ENCODE measurements at regions not wholly inside any gene's neighbourhood (a gene's known extent, or its start where the extent isn't known, plus 50 kb on each side); places are given as distances from the start of the nearest gene placed in this dataset.

DNA sequence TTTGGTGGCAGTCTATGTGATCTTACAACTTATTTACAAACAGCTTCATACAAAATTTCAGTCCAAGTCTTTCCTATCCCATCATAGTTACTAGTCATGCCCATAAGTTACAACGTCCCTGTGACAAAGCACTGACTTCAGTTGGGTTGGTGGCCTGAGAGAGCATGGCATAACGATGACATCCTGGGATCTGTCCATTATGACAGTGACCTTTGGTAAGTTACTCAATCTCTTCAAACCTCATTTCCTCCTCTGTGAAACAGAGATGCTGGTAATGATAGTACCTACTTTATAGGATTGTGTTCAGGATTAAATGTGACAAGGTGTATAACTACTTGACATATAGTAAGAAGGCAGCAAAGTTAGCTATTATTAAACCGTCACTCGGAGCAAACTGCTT, 55.4 kb upstream of the ATP5MC3 start:
- Mint-ChIP-seq H3K4me1 (peaks cover 7% of the 10 kb centered on the region), H3K27me3 (ENCODE audit: low read depth) (peaks cover 7% of the 10 kb centered on the region), H3K36me3 (ENCODE audit: low read depth) (peaks cover 6% of the 10 kb centered on the region), H3K27ac (no peak overlapping the region), H3K4me3 (no peak overlapping the region), H3K9me3 (peaks cover 35% of the 10 kb centered on the region)
- TF ChIP-seq, protein P1, sequence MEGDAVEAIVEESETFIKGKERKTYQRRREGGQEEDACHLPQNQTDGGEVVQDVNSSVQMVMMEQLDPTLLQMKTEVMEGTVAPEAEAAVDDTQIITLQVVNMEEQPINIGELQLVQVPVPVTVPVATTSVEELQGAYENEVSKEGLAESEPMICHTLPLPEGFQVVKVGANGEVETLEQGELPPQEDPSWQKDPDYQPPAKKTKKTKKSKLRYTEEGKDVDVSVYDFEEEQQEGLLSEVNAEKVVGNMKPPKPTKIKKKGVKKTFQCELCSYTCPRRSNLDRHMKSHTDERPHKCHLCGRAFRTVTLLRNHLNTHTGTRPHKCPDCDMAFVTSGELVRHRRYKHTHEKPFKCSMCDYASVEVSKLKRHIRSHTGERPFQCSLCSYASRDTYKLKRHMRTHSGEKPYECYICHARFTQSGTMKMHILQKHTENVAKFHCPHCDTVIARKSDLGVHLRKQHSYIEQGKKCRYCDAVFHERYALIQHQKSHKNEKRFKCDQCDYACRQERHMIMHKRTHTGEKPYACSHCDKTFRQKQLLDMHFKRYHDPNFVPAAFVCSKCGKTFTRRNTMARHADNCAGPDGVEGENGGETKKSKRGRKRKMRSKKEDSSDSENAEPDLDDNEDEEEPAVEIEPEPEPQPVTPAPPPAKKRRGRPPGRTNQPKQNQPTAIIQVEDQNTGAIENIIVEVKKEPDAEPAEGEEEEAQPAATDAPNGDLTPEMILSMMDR (IDR thresholded peaks at IDR 0.05; ENCODE audit: unreplicated experiment in 3 of 3), result no peak

DNA sequence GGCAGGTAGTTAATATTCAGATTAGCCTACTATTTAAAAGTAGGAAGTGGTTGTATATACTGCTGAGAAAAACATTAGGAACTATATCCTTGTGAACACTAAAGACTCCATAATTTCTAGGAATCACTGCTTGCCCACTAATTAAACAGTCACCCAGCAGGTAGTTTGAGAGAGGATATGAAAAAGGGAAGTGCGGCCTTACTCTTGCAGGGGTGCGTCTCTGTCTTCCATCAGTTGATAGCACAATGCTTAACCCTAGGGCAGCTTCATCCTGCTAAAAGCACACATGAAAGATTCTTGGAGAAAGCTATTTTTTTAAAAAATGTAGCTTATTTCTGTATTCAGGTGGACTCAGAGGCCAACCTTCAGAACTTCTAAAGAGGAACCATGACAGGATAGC, 53.1 kb upstream of the ATP5MC3 start:
- H3K36me3 Mint-ChIP-seq (ENCODE audit: low read depth), result peaks cover 2% of the 10 kb centered on the region
- TF ChIP-seq, protein P1 (IDR thresholded peaks at IDR 0.05; ENCODE audit: unreplicated experiment in 3 of 3), result no peak
- H3K27me3 Mint-ChIP-seq (ENCODE audit: low read depth), result peaks cover 4% of the 10 kb centered on the region
- no peak overlapping the region for H3K27ac Mint-ChIP-seq
- H3K9me3 Mint-ChIP-seq, result peaks cover 22% of the 10 kb centered on the region
- no peak overlapping the region for H3K4me3 Mint-ChIP-seq
- H3K4me1 Mint-ChIP-seq, result peaks cover 7% of the 10 kb centered on the region

DNA sequence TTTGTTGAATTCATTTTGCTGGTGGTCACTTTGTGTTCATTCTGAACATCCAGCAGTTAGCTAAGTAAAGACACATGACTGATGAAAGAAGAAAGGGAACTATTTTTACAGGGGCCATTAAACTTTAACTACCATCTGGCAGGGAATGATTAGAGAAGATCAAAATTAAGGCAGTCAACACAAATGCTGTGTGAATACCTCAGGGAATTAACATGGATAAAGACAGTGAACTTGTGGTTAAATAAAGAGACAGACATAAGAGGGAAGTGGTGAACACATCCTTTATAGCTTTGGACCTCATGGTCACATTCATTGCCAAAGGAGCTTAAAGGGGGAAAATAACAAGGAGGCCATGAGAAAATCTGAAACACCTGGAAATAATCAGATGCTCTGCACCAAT, 52.6 kb upstream of the ATP5MC3 start:
- no peaks in the 10 kb centered on the region for H3K36me3 Mint-ChIP-seq (ENCODE audit: low read depth)
- H3K4me3 Mint-ChIP-seq, result no peak overlapping the region
- peaks cover 7% of the 10 kb centered on the region for H3K4me1 Mint-ChIP-seq
- H3K27ac Mint-ChIP-seq, result no peak overlapping the region
- peaks cover 18% of the 10 kb centered on the region for H3K9me3 Mint-ChIP-seq
- H3K27me3 Mint-ChIP-seq (ENCODE audit: low read depth), result peaks cover 4% of the 10 kb centered on the region
- TF ChIP-seq, protein P1 (IDR thresholded peaks at IDR 0.05; ENCODE audit: unreplicated experiment in 3 of 3), result no peak

- peaks cover 2% of the 10 kb centered on the region for H3K27me3 Mint-ChIP-seq (ENCODE audit: low read depth)
- TF ChIP-seq, protein P1 (IDR thresholded peaks at IDR 0.05; ENCODE audit: unreplicated experiment in 3 of 3), result no peak
- no peak overlapping the region for H3K27ac Mint-ChIP-seq
- H3K36me3 Mint-ChIP-seq (ENCODE audit: low read depth), result no peaks in the 10 kb centered on the region
- H3K9me3 Mint-ChIP-seq, result peaks cover 15% of the 10 kb centered on the region
- no peak overlapping the region for H3K4me3 Mint-ChIP-seq
- H3K4me1 Mint-ChIP-seq, result peaks cover 7% of the 10 kb centered on the region
Observed at GRCh38 chr2:175233135-175233719, 51.7 kb upstream of the ATP5MC3 start.

Measured in nephron (organoid).